ENCODE measurements at regions not wholly inside any gene's neighbourhood (a gene's known extent, or its start where the extent isn't known, plus 50 kb on each side); places are given as distances from the start of the nearest gene placed in this dataset.

- no peak for TF ChIP-seq POLR2A (IDR thresholded peaks at IDR 0.05)
- TF ChIP-seq, protein P1, sequence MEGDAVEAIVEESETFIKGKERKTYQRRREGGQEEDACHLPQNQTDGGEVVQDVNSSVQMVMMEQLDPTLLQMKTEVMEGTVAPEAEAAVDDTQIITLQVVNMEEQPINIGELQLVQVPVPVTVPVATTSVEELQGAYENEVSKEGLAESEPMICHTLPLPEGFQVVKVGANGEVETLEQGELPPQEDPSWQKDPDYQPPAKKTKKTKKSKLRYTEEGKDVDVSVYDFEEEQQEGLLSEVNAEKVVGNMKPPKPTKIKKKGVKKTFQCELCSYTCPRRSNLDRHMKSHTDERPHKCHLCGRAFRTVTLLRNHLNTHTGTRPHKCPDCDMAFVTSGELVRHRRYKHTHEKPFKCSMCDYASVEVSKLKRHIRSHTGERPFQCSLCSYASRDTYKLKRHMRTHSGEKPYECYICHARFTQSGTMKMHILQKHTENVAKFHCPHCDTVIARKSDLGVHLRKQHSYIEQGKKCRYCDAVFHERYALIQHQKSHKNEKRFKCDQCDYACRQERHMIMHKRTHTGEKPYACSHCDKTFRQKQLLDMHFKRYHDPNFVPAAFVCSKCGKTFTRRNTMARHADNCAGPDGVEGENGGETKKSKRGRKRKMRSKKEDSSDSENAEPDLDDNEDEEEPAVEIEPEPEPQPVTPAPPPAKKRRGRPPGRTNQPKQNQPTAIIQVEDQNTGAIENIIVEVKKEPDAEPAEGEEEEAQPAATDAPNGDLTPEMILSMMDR (IDR thresholded peaks at IDR 0.05): peak in 3 of 6 experiments; percentile 17 to 28 (median 21)
Observed at GRCh38 chr16:85557083-85557970, 55.8 kb upstream of the GSE1 start.
